ENCODE measurements at regions not wholly inside any gene's neighbourhood (a gene's known extent, or its start where the extent isn't known, plus 50 kb on each side); places are given as distances from the start of the nearest gene placed in this dataset.

- TF ChIP-seq CTCF (IDR thresholded peaks at IDR 0.05) = no peak
- Histone ChIP-seq H3K9me3 (no peaks in the 10 kb centered on the region), H3K36me3 (no peaks in the 10 kb centered on the region), H3K27me3 (no peaks in the 10 kb centered on the region), H3K4me3 (ENCODE audit: low read depth in 1 of 2, low read length in 1 of 2) (no peak overlapping the region), H3K27ac (no peak overlapping the region), H3K4me1 (ENCODE audit: control insufficient read depth in 1 of 2, insufficient read depth in 1 of 2, low read depth in 1 of 2, low read length in 1 of 2) (no peaks in the 10 kb centered on the region)
These were observed 246.3 kb upstream of the SEMA6D start for GRCh38 chr15:47470983-47471382.

GRCh38 chr15:47473106-47473725, 244.1 kb upstream of the SEMA6D start:
- no peaks in the 10 kb centered on the region for H3K27me3 ChIP-seq
- H3K4me3 ChIP-seq (ENCODE audit: low read depth in 1 of 2, low read length in 1 of 2) = no peak overlapping the region
- H3K9me3 ChIP-seq = no peaks in the 10 kb centered on the region
- no peaks in the 10 kb centered on the region for H3K4me1 ChIP-seq (ENCODE audit: control insufficient read depth in 1 of 2, insufficient read depth in 1 of 2, low read depth in 1 of 2, low read length in 1 of 2)
- no peak overlapping the region for H3K27ac ChIP-seq
- no peaks in the 10 kb centered on the region for H3K36me3 ChIP-seq
- TF ChIP-seq CTCF (IDR thresholded peaks at IDR 0.05) = no peak

GRCh38 chr15:47473832-47474231, 243.5 kb upstream of the SEMA6D start:
- Histone ChIP-seq H3K4me3 (ENCODE audit: low read depth in 1 of 2, low read length in 1 of 2) (no peak overlapping the region), H3K27me3 (no peaks in the 10 kb centered on the region), H3K4me1 (ENCODE audit: control insufficient read depth in 1 of 2, insufficient read depth in 1 of 2, low read depth in 1 of 2, low read length in 1 of 2) (no peaks in the 10 kb centered on the region), H3K27ac (no peak overlapping the region), H3K9me3 (no peaks in the 10 kb centered on the region), H3K36me3 (no peaks in the 10 kb centered on the region)
- TF ChIP-seq CTCF (IDR thresholded peaks at IDR 0.05) = no peak

- H3K36me3 ChIP-seq = no peaks in the 10 kb centered on the region
- H3K4me3 ChIP-seq (ENCODE audit: low read depth in 1 of 2, low read length in 1 of 2) = no peak overlapping the region
- H3K27ac ChIP-seq = no peak overlapping the region
- H3K4me1 ChIP-seq (ENCODE audit: control insufficient read depth in 1 of 2, insufficient read depth in 1 of 2, low read depth in 1 of 2, low read length in 1 of 2) = no peaks in the 10 kb centered on the region
- no peak for TF ChIP-seq CTCF (IDR thresholded peaks at IDR 0.05)
- no peaks in the 10 kb centered on the region for H3K27me3 ChIP-seq
- H3K9me3 ChIP-seq = no peaks in the 10 kb centered on the region
These were observed 242.0 kb upstream of the SEMA6D start for GRCh38 chr15:47475336-47475735.

GRCh38 chr15:47477341-47477740, 240.0 kb upstream of the SEMA6D start:
- no peak for TF ChIP-seq CTCF (IDR thresholded peaks at IDR 0.05)
- Histone ChIP-seq H3K4me3 (ENCODE audit: low read depth in 1 of 2, low read length in 1 of 2) (no peak overlapping the region), H3K27ac (no peak overlapping the region), H3K27me3 (no peaks in the 10 kb centered on the region), H3K36me3 (no peaks in the 10 kb centered on the region), H3K4me1 (ENCODE audit: control insufficient read depth in 1 of 2, insufficient read depth in 1 of 2, low read depth in 1 of 2, low read length in 1 of 2) (no peaks in the 10 kb centered on the region), H3K9me3 (no peaks in the 10 kb centered on the region)

- no peaks in the 10 kb centered on the region for H3K36me3 ChIP-seq
- peaks cover 9 to 11% of the 10 kb centered on the region in 2 experiments for H3K4me1 ChIP-seq (ENCODE audit: control insufficient read depth in 1 of 2, insufficient read depth in 1 of 2, low read depth in 1 of 2, low read length in 1 of 2)
- no peak overlapping the region for H3K27ac ChIP-seq
- no peaks in the 10 kb centered on the region for H3K27me3 ChIP-seq
- H3K4me3 ChIP-seq (ENCODE audit: low read depth in 1 of 2, low read length in 1 of 2) = no peak overlapping the region
- TF ChIP-seq CTCF (IDR thresholded peaks at IDR 0.05) = no peak
- H3K9me3 ChIP-seq = no peaks in the 10 kb centered on the region
These were observed 233.2 kb upstream of the SEMA6D start for GRCh38 chr15:47484059-47484458.

Data from neutrophil (primary cell).